Thyroid gland (tissue), 4 donors: ENCODE measurements at regions not wholly inside any gene's neighbourhood (a gene's known extent, or its start where the extent isn't known, plus 50 kb on each side); places are given as distances from the start of the nearest gene placed in this dataset.

Source experiments
- DNase-seq, 2 donors: peaks; one replicate each; pipeline ENCODE4 v3.0.0-alpha.2; 2019
- H3K27ac ChIP-seq, 3 donors: fragments of 200-600 bp; sonication (generic); 1 replicate in 2 of 3; 2 replicates in 1 of 3; pipeline ENCODE4 v1.5.1; 2016 to 2019; ENCODE audit warnings: mild to moderate bottlenecking in 1 of 3, moderate library complexity in 1 of 3
- H3K27me3 ChIP-seq: fragments of 200-600 bp; sonication (generic); one replicate; pipeline ENCODE4 v1.5.1; 2019
- H3K36me3 ChIP-seq, 2 donors: fragments of 200-600 bp; sonication (generic); one replicate each; pipeline ENCODE4 v1.5.1; 2016 to 2019
- H3K4me1 ChIP-seq, 2 donors: fragments of 200-600 bp; sonication (generic); one replicate each; pipeline ENCODE4 v1.5.1; 2017 to 2019
- H3K4me3 ChIP-seq, 3 donors: fragments of 200-600 bp; sonication (generic); replicated peaks in 1 of 3; 1 replicate in 2 of 3; 2 replicates in 1 of 3; pipeline ENCODE4 v1.5.1; 2016; ENCODE audit warnings: mild to moderate bottlenecking in 1 of 3
- H3K9me3 ChIP-seq: fragments of 200-600 bp; sonication (generic); one replicate; pipeline ENCODE4 v1.5.1; 2017
- POLR2A ChIP-seq, 2 donors: fragments of 450-650 bp; IDR thresholded peaks; one replicate each; pipeline ENCODE4 v1.6.1; 2017; ENCODE audit warnings: antibody characterized with exemption in 2 of 2, mild to moderate bottlenecking in 2 of 2, moderate library complexity in 1 of 2
- WGBS, 2 donors: methylation state at CpG; one replicate each; pipeline ENCODE4 v1.1.5; 2017; 5-methylcytosine and 5-hydroxymethylcytosine counted together
- intact Hi-C: fragments of 100-400 bp; cut with DNase I; formaldehyde crosslinking; loops from one replicate; pipeline ENCODE4 v1.15.1; 2023
- TF ChIP-seq, protein P1 (sequence below), 6 experiments: fragments of 200-600 bp in 3 of 6; fragments of 450-650 bp in 3 of 6; sonication (generic) in 3 of 6; IDR thresholded peaks; one replicate each; pipeline ENCODE4 v1.5.1; 2016 to 2019; ENCODE audit warnings: antibody characterized with exemption in 6 of 6, mild to moderate bottlenecking in 2 of 6, inconsistent platforms in 1 of 6, moderate library complexity in 1 of 6

DNA sequence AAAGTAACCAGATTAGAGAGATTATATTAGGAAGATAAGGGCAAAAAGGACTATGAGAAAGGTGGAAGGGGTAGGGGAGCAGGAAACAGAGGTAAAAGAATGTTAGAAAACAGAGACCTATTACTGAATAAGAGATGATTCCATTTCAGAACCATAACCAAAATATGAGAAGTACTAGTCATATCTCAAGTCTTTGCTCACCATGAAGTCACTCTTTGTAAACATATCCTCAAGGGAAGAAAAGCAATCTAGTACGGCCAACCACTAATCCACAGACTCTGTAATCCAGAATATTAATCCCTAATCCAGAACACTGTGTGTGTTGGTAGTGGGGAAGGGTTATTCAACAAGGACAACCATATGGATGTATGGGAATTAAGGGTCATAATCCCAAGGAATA is 92.0 kb downstream of the CDCA7 start:
- Histone ChIP-seq H3K4me3 (no peak overlapping the region), H3K9me3 (no peaks in the 10 kb centered on the region), H3K36me3 (no peaks in the 10 kb centered on the region), H3K27me3 (no peaks in the 10 kb centered on the region), H3K27ac (no peak overlapping the region), H3K4me1 (no peaks in the 10 kb centered on the region)
- TF ChIP-seq, protein P1, sequence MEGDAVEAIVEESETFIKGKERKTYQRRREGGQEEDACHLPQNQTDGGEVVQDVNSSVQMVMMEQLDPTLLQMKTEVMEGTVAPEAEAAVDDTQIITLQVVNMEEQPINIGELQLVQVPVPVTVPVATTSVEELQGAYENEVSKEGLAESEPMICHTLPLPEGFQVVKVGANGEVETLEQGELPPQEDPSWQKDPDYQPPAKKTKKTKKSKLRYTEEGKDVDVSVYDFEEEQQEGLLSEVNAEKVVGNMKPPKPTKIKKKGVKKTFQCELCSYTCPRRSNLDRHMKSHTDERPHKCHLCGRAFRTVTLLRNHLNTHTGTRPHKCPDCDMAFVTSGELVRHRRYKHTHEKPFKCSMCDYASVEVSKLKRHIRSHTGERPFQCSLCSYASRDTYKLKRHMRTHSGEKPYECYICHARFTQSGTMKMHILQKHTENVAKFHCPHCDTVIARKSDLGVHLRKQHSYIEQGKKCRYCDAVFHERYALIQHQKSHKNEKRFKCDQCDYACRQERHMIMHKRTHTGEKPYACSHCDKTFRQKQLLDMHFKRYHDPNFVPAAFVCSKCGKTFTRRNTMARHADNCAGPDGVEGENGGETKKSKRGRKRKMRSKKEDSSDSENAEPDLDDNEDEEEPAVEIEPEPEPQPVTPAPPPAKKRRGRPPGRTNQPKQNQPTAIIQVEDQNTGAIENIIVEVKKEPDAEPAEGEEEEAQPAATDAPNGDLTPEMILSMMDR (IDR thresholded peaks at IDR 0.05) = no peak
- TF ChIP-seq POLR2A (IDR thresholded peaks at IDR 0.05) = no peak
- intact Hi-C loops = loop anchor here (5.0 kb wide), 1 partner anchor 39 kb away; no protein-coding TSS in a partner anchor
- no peak for DNase-seq
- WGBS, 2 donors = 78 to 81% methylated on average over 1 of the region's 1 CpG

DNA sequence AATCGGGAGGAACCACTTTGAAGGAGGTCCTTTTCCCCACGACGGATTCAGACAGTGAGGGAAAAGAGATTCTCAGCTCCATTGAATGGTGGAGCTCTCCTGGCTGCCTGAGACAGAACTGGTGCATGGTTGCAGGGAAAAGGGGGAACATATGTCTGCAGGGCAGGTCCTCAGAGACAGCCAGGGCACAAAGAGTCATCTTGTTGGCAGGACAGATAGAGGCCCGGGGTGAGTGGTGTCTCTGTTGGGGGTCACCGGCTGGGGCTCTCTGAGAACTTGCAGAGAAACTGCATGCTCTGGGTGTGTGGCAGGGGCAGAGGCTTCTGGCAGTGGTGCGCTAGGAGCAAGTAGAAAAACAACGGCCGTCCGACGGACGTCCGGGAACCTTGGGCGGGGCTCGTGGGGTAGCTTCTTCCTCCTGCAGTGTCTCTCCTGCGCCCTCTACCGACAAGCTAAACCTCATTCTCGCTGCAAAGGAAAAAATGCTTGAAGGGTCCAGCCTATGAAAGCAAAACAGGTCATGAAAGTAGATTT is 94.3 kb downstream of the CDCA7 start:
- Histone ChIP-seq H3K4me1 (no peaks in the 10 kb centered on the region), H3K9me3 (no peaks in the 10 kb centered on the region), H3K36me3 (no peaks in the 10 kb centered on the region), H3K27ac (no peak overlapping the region), H3K4me3 (no peak overlapping the region), H3K27me3 (no peaks in the 10 kb centered on the region)
- peak; percentile 72 to 85 for DNase-seq
- TF ChIP-seq, protein P1 (IDR thresholded peaks at IDR 0.05) = peak in 5 of 6 experiments; percentile 50 to 74 (median 59)
- TF ChIP-seq POLR2A (IDR thresholded peaks at IDR 0.05) = no peak
- intact Hi-C loops = loop anchor here (5.0 kb wide), 1 partner anchor 42 kb away; no protein-coding TSS in a partner anchor
- WGBS, 2 donors = 18 to 31% methylated on average over 16 of the region's 17 CpGs

DNA sequence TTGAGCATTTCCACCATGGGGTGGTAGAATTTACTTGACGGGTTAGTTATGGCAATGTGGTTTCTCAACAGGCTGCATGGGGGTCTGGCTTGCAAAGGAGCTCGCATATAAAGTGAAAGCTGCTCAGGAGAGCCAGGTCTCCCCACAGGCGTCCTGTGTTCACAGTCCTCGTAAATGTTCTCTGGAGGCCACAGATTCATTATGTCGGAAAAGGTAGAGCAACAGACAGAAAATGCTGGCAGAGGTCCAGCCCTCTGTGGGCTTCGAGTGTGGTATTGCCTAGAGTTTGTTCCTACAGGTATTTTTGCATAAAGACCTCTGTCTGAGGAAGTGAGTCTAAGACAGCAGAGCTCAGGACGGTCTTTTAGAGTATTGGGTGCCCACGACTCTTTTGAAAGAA is 96.4 kb downstream of the CDCA7 start:
- intact Hi-C loops = no loop called here

DNA sequence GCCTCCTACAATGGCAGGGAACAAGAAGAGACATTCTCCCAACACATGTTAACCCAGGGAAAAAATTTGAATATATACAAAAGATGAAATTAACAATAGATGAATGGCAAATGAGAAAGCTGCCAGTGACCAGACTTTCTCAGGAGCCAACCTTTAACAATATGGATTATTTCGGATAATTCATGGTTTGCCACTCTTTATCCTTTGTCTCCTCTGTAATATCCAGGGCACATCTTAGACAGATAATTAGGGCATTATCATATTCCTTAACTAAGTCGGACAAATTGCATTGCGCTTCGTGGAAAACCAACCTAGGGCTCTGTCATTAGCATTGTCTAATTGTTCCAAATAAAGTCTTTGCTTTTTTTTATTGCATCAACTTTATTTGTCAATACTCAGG is 97.3 kb downstream of the CDCA7 start:
- Histone ChIP-seq H3K27me3 (no peaks in the 10 kb centered on the region), H3K9me3 (no peaks in the 10 kb centered on the region), H3K27ac (no peak overlapping the region), H3K36me3 (no peaks in the 10 kb centered on the region), H3K4me1 (no peaks in the 10 kb centered on the region), H3K4me3 (no peak overlapping the region)
- DNase-seq = no peak
- 96% methylated on average over 4 of the region's 4 CpGs for WGBS, 2 donors
- TF ChIP-seq, protein P1 (IDR thresholded peaks at IDR 0.05) = no peak
- no peak for TF ChIP-seq POLR2A (IDR thresholded peaks at IDR 0.05)
- intact Hi-C loops = no loop called here

More for the DNA sequence above, 96.4 kb downstream of the CDCA7 start:
- Histone ChIP-seq H3K4me3 (no peak overlapping the region), H3K27me3 (no peaks in the 10 kb centered on the region), H3K4me1 (no peaks in the 10 kb centered on the region), H3K27ac (no peak overlapping the region), H3K36me3 (no peaks in the 10 kb centered on the region), H3K9me3 (no peaks in the 10 kb centered on the region)
- no peak for TF ChIP-seq POLR2A (IDR thresholded peaks at IDR 0.05)
- TF ChIP-seq, protein P1 (IDR thresholded peaks at IDR 0.05) = no peak
- DNase-seq = peak in 1 of 2 donors; percentile 9
- 67 to 69% methylated on average over 8 of the region's 8 CpGs for WGBS, 2 donors

DNA sequence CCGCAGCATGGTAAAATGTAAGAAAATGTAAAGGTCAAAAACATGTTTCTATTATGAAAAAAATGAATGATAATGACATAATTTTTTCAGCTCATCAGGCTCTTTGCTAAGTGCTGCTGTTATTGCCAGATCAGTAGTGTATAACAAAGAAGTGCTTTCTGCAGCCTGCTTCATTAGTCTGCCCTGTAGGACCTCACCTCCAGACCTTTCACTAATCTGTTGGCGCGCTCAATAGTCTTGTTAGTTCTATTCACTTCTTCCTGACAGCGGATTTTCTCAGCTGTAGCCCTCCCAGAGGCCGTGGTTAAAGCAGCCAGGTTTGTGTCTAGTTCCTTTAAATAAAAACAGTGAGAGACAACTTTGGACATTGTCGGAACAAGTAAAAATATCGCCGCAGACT is 97.7 kb downstream of the CDCA7 start:
- Histone ChIP-seq H3K36me3 (no peaks in the 10 kb centered on the region), H3K4me3 (no peak overlapping the region), H3K4me1 (no peaks in the 10 kb centered on the region), H3K27ac (no peak overlapping the region), H3K9me3 (no peaks in the 10 kb centered on the region), H3K27me3 (no peaks in the 10 kb centered on the region)
- DNase-seq = no peak
- 80 to 85% methylated on average over 8 of the region's 8 CpGs for WGBS, 2 donors
- intact Hi-C loops = no loop called here
- TF ChIP-seq, protein P1 (IDR thresholded peaks at IDR 0.05) = no peak
- no peak for TF ChIP-seq POLR2A (IDR thresholded peaks at IDR 0.05)
